ENCODE measurements at regions not wholly inside any gene's neighbourhood (a gene's known extent, or its start where the extent isn't known, plus 50 kb on each side); places are given as distances from the start of the nearest gene placed in this dataset.
A peak's percentile ranks its signal among the peaks of the same experiment; 100 is the strongest.

- DNase-seq (ENCODE audit: low read depth), result no peak
- no peak overlapping the region for H3K4me3 ChIP-seq (ENCODE audit: low read depth, low read length)
- no peak for TF ChIP-seq CTCF (IDR thresholded peaks at IDR 0.05; ENCODE audit: low read depth, low read length, missing control alignments)
Observed at GRCh38 chr18:73895701-73896100, 251.9 kb downstream of the FBXO15 start.

- no peak for DNase-seq (ENCODE audit: low read depth)
- no peak overlapping the region for H3K4me3 ChIP-seq (ENCODE audit: low read depth, low read length)
- no peak for TF ChIP-seq CTCF (IDR thresholded peaks at IDR 0.05; ENCODE audit: low read depth, low read length, missing control alignments)
Observed at GRCh38 chr18:73893880-73894279, 253.8 kb downstream of the FBXO15 start.

- H3K4me3 ChIP-seq (ENCODE audit: low read depth, low read length), result no peak overlapping the region
- DNase-seq (ENCODE audit: low read depth), result no peak
- TF ChIP-seq CTCF (IDR thresholded peaks at IDR 0.05; ENCODE audit: low read depth, low read length, missing control alignments), result peak; percentile 7
Observed at GRCh38 chr18:73891572-73892421, 255.8 kb downstream of the FBXO15 start.

GRCh38 chr18:73888565-73888964 lies 259.1 kb downstream of the FBXO15 start:
- no peak for DNase-seq (ENCODE audit: low read depth)
- no peak overlapping the region for H3K4me3 ChIP-seq (ENCODE audit: low read depth, low read length)
- TF ChIP-seq CTCF (IDR thresholded peaks at IDR 0.05; ENCODE audit: low read depth, low read length, missing control alignments), result no peak

GRCh38 chr18:73887801-73888200 lies 259.8 kb downstream of the FBXO15 start:
- DNase-seq (ENCODE audit: low read depth), result no peak
- no peak overlapping the region for H3K4me3 ChIP-seq (ENCODE audit: low read depth, low read length)
- no peak for TF ChIP-seq CTCF (IDR thresholded peaks at IDR 0.05; ENCODE audit: low read depth, low read length, missing control alignments)

- no peak for TF ChIP-seq CTCF (IDR thresholded peaks at IDR 0.05; ENCODE audit: low read depth, low read length, missing control alignments)
- DNase-seq (ENCODE audit: low read depth), result no peak
- no peak overlapping the region for H3K4me3 ChIP-seq (ENCODE audit: low read depth, low read length)
Observed at GRCh38 chr18:73884868-73885267, 262.8 kb downstream of the FBXO15 start.

GRCh38 chr18:73881396-73881917 lies 266.2 kb downstream of the FBXO15 start:
- no peak for TF ChIP-seq CTCF (IDR thresholded peaks at IDR 0.05; ENCODE audit: low read depth, low read length, missing control alignments)
- DNase-seq (ENCODE audit: low read depth), result no peak
- no peak overlapping the region for H3K4me3 ChIP-seq (ENCODE audit: low read depth, low read length)

Data from GM12864 (cell line).